ENCODE measurements at regions not wholly inside any gene's neighbourhood (a gene's known extent, or its start where the extent isn't known, plus 50 kb on each side); places are given as distances from the start of the nearest gene placed in this dataset.

DNA sequence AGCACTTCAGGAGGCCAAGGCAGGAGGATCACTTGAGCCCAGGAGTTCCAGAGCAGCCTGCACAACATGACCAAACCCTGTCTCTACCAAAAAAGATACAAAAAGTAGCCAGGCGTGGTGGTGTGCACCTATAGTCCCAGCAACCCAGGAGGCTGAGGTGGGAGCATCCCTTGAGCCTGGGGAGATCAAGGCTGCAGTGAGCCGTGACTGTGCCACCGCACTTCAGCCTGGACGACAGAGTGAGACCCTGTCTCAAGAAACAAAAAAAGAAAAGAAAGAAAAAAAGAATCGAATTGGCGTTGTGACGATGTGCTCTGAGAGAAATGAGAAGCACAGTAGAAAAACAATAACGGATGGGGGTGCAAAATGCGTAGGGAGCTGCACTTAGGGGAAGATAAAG is 101.4 kb downstream of the NDFIP1 start (continued):
- TF ChIP-seq, protein P1, sequence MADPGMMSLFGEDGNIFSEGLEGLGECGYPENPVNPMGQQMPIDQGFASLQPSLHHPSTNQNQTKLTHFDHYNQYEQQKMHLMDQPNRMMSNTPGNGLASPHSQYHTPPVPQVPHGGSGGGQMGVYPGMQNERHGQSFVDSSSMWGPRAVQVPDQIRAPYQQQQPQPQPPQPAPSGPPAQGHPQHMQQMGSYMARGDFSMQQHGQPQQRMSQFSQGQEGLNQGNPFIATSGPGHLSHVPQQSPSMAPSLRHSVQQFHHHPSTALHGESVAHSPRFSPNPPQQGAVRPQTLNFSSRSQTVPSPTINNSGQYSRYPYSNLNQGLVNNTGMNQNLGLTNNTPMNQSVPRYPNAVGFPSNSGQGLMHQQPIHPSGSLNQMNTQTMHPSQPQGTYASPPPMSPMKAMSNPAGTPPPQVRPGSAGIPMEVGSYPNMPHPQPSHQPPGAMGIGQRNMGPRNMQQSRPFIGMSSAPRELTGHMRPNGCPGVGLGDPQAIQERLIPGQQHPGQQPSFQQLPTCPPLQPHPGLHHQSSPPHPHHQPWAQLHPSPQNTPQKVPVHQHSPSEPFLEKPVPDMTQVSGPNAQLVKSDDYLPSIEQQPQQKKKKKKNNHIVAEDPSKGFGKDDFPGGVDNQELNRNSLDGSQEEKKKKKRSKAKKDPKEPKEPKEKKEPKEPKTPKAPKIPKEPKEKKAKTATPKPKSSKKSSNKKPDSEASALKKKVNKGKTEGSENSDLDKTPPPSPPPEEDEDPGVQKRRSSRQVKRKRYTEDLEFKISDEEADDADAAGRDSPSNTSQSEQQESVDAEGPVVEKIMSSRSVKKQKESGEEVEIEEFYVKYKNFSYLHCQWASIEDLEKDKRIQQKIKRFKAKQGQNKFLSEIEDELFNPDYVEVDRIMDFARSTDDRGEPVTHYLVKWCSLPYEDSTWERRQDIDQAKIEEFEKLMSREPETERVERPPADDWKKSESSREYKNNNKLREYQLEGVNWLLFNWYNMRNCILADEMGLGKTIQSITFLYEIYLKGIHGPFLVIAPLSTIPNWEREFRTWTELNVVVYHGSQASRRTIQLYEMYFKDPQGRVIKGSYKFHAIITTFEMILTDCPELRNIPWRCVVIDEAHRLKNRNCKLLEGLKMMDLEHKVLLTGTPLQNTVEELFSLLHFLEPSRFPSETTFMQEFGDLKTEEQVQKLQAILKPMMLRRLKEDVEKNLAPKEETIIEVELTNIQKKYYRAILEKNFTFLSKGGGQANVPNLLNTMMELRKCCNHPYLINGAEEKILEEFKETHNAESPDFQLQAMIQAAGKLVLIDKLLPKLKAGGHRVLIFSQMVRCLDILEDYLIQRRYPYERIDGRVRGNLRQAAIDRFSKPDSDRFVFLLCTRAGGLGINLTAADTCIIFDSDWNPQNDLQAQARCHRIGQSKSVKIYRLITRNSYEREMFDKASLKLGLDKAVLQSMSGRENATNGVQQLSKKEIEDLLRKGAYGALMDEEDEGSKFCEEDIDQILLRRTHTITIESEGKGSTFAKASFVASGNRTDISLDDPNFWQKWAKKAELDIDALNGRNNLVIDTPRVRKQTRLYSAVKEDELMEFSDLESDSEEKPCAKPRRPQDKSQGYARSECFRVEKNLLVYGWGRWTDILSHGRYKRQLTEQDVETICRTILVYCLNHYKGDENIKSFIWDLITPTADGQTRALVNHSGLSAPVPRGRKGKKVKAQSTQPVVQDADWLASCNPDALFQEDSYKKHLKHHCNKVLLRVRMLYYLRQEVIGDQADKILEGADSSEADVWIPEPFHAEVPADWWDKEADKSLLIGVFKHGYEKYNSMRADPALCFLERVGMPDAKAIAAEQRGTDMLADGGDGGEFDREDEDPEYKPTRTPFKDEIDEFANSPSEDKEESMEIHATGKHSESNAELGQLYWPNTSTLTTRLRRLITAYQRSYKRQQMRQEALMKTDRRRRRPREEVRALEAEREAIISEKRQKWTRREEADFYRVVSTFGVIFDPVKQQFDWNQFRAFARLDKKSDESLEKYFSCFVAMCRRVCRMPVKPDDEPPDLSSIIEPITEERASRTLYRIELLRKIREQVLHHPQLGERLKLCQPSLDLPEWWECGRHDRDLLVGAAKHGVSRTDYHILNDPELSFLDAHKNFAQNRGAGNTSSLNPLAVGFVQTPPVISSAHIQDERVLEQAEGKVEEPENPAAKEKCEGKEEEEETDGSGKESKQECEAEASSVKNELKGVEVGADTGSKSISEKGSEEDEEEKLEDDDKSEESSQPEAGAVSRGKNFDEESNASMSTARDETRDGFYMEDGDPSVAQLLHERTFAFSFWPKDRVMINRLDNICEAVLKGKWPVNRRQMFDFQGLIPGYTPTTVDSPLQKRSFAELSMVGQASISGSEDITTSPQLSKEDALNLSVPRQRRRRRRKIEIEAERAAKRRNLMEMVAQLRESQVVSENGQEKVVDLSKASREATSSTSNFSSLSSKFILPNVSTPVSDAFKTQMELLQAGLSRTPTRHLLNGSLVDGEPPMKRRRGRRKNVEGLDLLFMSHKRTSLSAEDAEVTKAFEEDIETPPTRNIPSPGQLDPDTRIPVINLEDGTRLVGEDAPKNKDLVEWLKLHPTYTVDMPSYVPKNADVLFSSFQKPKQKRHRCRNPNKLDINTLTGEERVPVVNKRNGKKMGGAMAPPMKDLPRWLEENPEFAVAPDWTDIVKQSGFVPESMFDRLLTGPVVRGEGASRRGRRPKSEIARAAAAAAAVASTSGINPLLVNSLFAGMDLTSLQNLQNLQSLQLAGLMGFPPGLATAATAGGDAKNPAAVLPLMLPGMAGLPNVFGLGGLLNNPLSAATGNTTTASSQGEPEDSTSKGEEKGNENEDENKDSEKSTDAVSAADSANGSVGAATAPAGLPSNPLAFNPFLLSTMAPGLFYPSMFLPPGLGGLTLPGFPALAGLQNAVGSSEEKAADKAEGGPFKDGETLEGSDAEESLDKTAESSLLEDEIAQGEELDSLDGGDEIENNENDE (IDR thresholded peaks at IDR 0.05; ENCODE audit: insufficient replicate concordance, low read length), result no peak
- TF ChIP-seq HDAC6 (IDR thresholded peaks at IDR 0.05; ENCODE audit: low read depth, low read length) (no peak), TCF12 (IDR thresholded peaks at IDR 0.05; ENCODE audit: low read depth, low read length) (no peak), POLR2AphosphoS5 (IDR thresholded peaks at IDR 0.05; ENCODE audit: low read depth, low read length) (no peak), SRF (IDR thresholded peaks at IDR 0.05; ENCODE audit: low read depth, low read length) (no peak), PHF8 (conservative IDR thresholded peaks at IDR 0.05; ENCODE audit: low read depth, low read length) (no peak), ATF3 (IDR thresholded peaks at IDR 0.05; ENCODE audit: insufficient read depth, low read depth, low read length) (no peak), EGR1 (IDR thresholded peaks at IDR 0.05; ENCODE audit: borderline replicate concordance, low read depth, low read length) (no peak), YY1 (IDR thresholded peaks at IDR 0.05; ENCODE audit: low read depth, low read length) (no peak)
- TF ChIP-seq, protein P2, sequence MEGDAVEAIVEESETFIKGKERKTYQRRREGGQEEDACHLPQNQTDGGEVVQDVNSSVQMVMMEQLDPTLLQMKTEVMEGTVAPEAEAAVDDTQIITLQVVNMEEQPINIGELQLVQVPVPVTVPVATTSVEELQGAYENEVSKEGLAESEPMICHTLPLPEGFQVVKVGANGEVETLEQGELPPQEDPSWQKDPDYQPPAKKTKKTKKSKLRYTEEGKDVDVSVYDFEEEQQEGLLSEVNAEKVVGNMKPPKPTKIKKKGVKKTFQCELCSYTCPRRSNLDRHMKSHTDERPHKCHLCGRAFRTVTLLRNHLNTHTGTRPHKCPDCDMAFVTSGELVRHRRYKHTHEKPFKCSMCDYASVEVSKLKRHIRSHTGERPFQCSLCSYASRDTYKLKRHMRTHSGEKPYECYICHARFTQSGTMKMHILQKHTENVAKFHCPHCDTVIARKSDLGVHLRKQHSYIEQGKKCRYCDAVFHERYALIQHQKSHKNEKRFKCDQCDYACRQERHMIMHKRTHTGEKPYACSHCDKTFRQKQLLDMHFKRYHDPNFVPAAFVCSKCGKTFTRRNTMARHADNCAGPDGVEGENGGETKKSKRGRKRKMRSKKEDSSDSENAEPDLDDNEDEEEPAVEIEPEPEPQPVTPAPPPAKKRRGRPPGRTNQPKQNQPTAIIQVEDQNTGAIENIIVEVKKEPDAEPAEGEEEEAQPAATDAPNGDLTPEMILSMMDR (IDR thresholded peaks at IDR 0.05; ENCODE audit: control extremely low read depth in 1 of 3, insufficient read depth in 1 of 3, low read depth in 1 of 3, low read length in 3 of 3), result no peak
